Choroid plexus epithelial cell (primary cell): ENCODE measurements at regions not wholly inside any gene's neighbourhood (a gene's known extent, or its start where the extent isn't known, plus 50 kb on each side); places are given as distances from the start of the nearest gene placed in this dataset.

Experiments
- DNase-seq: peaks from one replicate; pipeline ENCODE4 v3.0.0-alpha.2; 2010; ENCODE audit warnings: low read depth
- H3K4me3 ChIP-seq: 2 replicates; pipeline ENCODE4 v1.5.1; 2011; ENCODE audit warnings: low read depth, mild to moderate bottlenecking, control low read depth, low read length, moderate library complexity
- CTCF ChIP-seq: conservative IDR thresholded peaks from 2 replicates; pipeline ENCODE4 v1.5.1; 2011; ENCODE audit warnings: low read depth, mild to moderate bottlenecking, control low read depth, inconsistent platforms, low read length, moderate library complexity

GRCh38 chr10:78349911-78350663 lies 316.4 kb downstream of the RPS24 start:
- H3K4me3 ChIP-seq, result no peak overlapping the region
- no peak for TF ChIP-seq CTCF
- DNase-seq, result no peak

- H3K4me3 ChIP-seq, result no peak overlapping the region
- no peak for TF ChIP-seq CTCF
- DNase-seq, result no peak
Measured at GRCh38 chr10:78351283-78351682, 317.6 kb downstream of the RPS24 start.

GRCh38 chr10:78351809-78352208 lies 318.1 kb downstream of the RPS24 start:
- no peak overlapping the region for H3K4me3 ChIP-seq
- DNase-seq, result no peak
- no peak for TF ChIP-seq CTCF

GRCh38 chr10:78353636-78354035 lies 320.0 kb downstream of the RPS24 start:
- no peak overlapping the region for H3K4me3 ChIP-seq
- no peak for TF ChIP-seq CTCF
- no peak for DNase-seq

GRCh38 chr10:78354101-78354500 lies 320.4 kb downstream of the RPS24 start:
- no peak for DNase-seq
- TF ChIP-seq CTCF, result no peak
- no peak overlapping the region for H3K4me3 ChIP-seq

GRCh38 chr10:78356291-78356900 lies 322.7 kb downstream of the RPS24 start:
- no peak overlapping the region for H3K4me3 ChIP-seq
- DNase-seq, result no peak
- no peak for TF ChIP-seq CTCF
